ENCODE measurements at regions not wholly inside any gene's neighbourhood (a gene's known extent, or its start where the extent isn't known, plus 50 kb on each side); places are given as distances from the start of the nearest gene placed in this dataset.
A peak's percentile ranks its signal among the peaks of the same experiment; 100 is the strongest.

DNA sequence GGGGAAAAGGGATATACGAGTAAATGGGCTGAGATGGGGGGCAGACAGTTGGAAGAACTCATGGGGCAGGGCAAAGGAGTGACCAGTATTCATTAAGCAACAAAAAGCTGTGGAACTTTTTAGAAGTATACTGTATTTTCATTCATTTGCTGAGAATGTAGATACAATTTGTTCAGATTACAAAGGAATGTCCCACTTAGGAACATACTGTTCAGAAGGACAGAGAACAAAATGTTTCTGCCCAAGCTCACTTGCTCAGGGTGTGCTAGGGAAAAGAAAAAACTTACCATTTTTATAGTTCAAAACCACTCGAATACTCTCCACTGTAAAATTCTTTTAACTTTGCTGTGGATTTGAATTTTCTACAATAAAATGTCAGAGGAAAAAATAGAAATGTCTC lies 135.2 kb upstream of the AFF2 start:
- DNase-seq (ENCODE audit: low spot score), result no peak

DNA sequence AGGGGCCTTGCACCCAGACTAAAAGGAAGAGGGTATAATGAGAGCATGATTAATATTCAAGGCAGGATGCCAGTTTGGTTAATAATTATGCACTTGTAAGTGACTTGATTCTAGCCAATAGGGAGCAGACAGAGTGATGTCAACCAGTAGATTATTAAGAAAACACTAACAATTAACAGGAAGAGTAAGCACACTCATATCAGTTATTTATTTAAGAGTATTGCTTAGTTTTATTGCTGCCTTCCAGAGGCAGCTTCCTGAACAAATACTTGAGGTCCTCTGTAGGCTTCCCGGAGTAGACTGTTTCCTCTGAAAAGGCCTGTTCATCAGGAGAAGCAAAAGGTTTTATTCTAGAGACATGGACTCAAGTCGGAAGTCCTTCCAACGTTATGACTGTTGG lies 129.1 kb upstream of the AFF2 start:
- DNase-seq (ENCODE audit: low spot score), result no peak

DNA sequence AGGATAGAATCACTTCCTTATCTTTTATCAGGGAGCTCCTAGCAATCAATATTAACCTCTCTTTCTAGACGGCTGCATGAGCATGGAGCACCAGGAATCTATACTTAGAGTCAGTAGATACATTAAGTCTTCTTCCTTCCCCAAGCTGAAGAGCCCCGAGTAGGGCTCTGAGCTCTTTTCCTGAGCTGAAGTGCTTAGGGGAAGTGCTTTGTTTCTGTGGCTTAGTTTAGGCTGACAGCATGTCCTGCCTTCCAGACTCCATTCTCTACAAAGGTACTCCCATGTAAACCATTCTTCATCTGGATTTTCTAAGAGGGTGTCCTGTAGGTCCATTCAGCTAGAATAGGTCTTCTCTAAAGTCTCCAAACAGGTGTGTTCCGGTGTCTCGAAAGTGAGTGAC lies 127.5 kb upstream of the AFF2 start:
- DNase-seq (ENCODE audit: low spot score), result no peak

DNA sequence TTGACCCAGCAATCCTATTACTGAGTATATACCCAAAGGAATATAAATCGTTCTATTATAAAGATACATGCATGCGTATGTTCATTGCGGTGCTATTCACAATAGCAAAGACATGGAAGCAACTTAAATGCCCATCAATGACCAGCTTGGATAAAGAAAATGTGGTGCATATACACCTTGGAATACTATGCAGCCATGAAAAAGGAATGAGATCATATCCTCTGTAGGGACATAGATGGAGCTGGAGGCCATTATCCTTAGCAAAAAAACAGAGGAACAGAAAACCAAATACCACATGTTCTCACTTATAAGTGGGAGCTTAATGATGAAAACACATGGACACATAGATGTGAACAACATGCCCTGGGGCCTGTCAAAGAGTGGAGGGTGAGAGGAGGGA lies 124.1 kb upstream of the AFF2 start:
- no peak for DNase-seq (ENCODE audit: low spot score)

DNA sequence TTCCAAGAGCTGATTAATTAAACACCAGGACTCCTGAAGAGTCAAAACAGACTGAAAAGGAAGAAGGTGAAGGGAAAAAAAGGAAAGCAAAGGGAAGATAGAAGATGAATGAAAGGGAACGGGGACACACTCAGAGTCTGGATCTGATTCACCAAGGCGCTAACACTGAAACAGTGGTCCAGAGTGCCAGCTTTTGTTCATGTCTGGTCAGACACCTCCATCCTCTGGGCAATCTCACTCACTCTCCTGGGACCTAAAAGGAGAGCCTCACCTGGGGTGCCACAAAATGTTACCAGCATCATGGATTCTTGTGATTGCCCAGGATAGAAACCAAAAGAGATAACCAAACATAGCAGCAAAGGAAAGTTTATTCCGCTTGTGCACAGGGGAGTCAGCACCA lies 120.3 kb upstream of the AFF2 start:
- DNase-seq (ENCODE audit: low spot score), result no peak

DNA sequence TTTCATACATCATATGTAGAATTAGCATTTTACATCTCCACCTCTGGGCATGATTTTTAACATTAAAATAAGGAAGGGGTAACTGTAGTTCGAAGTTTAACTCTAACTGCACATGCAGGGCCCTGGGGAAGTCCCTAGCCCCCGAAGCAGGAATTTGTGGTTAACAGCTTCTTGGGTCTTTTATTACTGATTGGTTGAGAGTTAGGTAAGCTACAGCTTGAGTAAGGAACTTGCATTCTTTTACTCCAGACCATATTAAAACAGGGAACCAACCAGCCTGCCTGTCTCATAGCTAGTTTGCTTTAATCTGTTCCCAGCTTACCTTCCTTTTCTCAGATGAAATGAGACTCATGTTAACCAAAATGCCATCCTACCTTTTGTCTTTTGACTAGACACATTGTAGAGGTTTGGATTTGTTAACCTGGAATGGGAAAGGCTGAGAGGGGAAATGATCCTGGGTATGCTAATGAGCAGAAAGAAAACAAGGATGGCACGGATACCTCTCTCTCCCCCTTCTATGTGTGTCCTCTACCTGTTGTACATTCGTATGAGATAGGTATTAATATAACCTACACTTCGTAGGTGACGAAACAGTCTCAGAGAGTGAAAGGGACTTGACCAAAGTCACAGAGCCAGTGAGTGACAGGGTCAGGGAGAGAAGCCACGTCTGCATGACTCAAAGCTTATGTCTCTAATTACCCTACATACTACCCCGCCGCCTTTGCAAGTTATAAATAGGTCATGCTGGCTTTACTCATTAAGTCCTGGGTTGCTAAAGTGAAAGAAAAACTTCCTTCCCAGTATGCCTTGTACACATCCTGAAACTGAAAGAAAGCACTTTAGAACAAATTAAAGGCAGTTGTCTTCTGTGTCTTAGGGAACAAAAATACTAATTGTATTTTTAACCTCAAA lies 119.5 kb upstream of the AFF2 start:
- DNase-seq (ENCODE audit: low spot score), result peak; percentile 49

DNA sequence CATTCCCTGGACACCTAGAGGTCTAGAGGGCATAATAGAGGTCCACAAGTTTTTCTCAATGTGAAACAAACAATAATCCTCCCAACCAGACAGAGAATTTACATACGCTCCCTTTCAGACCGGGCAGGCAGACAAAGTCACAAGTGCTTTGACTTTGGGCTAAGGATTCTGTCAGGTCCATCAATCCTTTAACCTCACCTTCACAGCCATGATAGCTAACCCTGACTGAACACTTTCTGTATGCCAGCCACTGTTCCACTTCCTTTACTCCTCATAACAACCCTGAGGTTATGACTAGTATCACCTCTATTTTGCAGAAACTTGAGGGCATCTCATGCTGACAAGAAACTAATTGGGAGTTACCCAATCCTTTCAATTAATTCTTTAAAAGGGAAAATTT lies 118.8 kb upstream of the AFF2 start:
- DNase-seq (ENCODE audit: low spot score), result peak; percentile 12

DNA sequence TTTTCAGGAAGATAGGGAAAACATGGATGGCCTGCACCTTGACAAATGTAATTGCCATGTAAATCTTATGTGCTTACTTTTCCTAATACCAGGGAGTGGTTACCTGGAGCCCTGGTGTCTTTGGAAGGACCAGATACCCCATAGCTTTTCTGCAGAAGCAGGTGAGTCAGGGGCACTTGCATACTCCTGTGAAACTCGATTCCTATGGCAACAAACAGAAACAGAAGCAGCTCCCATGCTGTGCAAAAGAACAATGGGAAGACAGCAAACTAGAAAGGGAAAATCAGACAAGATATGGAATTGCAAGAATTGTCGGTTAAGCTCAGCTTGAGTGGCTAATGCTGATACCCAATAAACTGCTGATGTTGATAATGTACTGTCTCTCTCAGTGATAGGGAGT lies 117.4 kb upstream of the AFF2 start:
- DNase-seq (ENCODE audit: low spot score), result no peak

DNA sequence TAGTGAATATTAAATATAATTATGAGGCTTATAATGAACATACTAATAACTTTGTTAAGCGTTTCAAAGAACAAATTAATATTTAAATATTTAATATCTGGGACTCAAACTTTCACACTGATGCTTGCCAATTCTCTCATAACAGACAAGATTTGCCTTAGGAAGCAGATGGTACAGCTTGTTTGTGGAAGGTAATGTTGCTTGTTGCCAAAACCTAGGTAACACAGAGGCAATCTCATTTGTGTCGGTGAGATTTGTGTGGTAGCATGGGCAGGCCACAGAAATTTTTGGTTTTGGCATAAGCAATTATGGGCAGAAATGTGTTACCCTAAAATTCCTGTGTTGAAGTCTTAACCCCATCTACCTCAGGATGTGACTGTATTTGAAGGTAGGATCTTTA lies 114.9 kb upstream of the AFF2 start:
- DNase-seq (ENCODE audit: low spot score), result no peak

DNA sequence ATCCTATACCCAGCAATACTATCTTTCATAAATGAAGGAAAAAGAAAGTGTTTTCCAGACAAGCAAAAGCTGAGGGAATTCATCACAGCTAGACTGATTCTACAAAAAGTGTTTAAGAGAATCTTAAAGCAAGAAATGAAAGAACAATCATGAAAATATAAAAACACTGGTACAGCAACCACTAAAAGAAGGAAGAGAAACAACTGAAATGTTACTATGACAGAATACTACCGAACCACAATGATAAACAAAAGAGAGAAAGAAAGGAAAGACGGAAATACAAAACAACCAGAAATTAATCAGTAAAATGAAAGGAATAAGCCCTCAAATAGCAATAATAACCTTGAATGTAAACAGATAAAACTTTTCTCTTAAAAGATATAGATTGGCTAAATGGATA lies 110.8 kb upstream of the AFF2 start:
- no peak for DNase-seq (ENCODE audit: low spot score)

DNA sequence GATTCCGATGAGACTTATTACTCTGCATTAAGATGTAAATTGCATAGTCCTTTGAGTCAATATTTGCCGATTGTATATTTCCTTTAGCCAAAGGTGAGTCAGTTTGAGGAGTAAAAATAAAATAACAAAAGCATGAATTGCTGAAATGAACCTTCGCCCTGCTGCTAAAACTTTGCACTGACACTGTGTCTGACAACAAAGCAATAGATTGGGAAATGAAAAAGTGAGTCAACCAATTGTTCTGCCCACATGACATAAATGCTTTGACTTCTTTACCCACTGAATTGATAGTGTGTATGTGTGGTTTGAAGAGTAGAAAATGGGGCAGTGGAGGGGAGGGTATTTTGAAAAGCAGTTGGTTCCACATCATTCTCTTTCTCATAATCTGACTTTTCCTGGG lies 88.4 kb upstream of the AFF2 start:
- DNase-seq (ENCODE audit: low spot score), result no peak

DNA sequence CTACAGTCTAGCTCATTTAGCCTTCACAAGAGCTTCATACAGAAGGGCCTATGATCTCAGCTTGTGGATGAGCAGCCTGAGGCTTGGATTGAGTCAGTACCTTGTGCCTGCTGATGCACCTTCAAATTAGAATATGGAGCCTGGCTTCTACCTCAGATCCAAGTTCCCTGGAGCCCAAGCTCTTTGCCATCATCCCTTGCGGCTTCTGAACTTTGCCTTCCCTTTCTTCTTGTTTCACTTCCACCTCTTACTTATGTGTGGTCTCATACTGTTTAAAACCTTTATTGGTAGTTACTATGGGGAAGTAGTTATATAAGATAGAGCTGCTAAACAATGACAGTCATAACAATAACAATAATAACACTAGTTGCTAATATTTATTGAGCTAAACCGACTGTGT lies 84.3 kb upstream of the AFF2 start:
- no peak for DNase-seq (ENCODE audit: low spot score)

DNA sequence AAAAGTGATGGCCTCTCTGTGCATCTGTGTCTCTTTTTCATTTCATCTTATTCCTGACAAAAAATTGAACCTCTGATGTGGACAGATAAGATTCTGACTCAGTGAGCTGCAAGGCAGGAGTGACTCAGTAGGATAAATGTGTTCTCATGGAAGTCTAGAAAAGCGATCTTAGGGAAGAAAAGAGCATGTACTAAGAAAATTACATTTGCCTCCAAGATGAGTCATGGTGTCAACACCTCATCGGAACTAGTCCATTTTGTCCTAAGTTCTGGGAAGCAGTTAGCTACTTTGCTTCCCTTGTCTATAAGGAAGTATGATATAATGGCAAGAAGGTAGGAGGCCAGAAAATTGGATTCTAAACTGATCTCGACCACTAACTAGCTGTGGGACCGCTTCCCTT lies 83.5 kb upstream of the AFF2 start:
- no peak for DNase-seq (ENCODE audit: low spot score)

DNA sequence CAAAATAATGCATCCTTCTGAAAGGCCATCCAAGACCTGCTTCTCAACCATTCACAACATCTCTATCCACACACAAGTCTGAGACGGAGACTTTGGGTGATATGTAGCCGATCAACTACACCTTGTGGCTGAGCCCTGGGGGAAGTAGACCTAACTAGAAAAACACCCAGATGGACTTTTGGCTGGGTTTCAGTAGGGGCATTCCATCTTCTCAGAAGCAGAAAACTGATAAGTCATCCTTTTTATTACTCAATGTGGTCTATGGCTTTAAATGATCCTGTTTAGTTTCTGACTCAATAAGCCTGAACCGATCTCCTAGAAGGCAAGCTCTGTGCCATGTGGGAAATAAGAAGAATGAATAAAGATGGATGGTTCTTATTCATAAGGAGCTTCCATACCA lies 82.5 kb upstream of the AFF2 start:
- DNase-seq (ENCODE audit: low spot score), result no peak

DNA sequence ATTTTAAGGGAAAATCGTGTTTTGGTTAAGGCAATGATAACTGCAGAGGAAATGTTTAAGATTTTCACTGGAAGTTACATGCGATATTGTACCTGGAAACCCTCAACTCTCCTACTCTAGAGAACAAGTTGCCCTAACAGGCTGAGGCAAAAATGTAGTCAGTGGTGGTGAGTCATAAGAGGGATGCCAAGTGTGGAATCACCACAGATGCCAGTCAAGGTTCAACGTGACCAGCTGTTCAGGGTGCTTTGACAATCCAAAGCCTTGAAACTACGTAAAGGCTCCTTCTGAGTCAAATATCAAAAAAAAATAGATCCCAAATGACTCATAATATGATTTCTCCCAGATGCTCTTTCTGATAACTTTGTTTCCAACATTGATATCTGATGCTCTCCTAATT lies 77.9 kb upstream of the AFF2 start:
- DNase-seq (ENCODE audit: low spot score), result no peak

DNA sequence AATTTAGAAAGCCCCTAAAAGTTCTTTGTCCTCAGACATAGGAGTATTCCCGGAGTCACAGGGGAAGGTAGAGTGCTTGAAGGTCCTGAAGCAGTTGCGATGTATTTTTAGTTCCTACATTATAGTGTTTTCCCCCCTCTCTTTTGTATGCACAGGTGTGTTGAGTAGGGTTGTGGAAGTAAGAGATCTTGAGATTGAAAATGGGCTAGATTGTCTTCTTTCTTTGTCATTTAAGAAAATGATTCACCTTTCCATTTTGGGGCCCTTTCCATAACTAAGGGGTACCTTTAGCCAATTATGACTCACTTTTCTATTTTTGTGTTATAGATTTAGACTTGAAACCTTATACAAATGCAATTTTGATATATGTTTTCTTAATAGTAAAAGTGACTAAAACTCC lies 75.8 kb upstream of the AFF2 start:
- no peak for DNase-seq (ENCODE audit: low spot score)

DNA sequence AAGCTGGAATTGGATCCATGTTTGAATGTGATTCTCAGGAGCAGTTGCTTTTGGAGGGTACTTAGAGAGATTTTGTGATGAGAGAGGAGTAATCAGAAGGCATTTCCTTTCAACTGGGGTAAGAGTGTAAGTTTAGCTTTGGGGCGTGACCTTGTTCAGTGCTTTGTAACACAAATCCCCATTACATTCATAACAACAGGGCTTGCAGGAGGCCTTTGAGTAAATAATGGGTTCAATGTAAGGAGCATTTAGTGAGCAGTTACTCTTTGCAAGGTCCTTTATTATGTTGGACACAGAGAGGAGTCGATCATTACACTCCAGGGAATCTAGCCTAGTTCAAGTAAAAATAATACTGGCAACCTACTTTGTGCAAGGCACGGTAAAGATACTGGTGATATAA lies 74.0 kb upstream of the AFF2 start:
- DNase-seq (ENCODE audit: low spot score), result no peak

DNA sequence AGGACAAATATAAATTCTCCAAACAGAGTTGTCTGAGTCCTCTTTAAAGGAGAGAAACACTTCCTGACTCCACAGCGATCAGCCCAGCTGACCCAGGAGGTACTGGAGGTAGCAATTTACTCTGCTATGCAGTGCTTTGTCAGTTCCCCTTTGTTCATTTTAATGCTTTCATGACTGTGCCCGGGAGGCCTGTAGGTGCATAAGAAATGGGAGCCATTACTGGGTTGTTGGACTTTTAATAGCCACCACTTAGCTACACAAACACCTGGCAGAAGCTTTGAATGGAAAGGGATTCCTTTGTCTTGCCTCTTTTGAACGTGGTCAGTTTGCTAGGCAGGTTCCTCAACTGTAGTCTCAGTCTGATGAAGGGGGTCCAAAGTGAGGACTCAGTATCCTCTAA lies 59.0 kb upstream of the AFF2 start:
- DNase-seq (ENCODE audit: low spot score), result no peak

DNA sequence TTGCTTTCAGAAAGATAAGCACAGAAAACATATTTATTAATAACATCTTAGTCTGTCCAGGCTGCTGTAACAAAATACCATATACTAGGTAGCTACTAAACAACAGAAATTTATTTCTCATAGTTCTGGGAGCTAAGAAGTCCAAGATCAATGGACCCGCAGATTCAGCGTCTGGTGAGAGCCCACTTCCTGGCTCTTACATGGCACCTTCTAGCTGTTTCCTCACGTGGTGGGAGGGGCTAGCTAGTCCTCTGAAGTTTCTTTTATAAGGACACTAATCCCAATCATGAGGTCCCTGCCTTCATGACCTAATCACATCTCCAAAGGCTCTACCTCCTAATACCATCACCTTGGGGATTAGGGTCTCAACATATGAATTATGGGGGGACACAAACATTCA lies 57.2 kb upstream of the AFF2 start:
- DNase-seq (ENCODE audit: low spot score), result no peak

DNA sequence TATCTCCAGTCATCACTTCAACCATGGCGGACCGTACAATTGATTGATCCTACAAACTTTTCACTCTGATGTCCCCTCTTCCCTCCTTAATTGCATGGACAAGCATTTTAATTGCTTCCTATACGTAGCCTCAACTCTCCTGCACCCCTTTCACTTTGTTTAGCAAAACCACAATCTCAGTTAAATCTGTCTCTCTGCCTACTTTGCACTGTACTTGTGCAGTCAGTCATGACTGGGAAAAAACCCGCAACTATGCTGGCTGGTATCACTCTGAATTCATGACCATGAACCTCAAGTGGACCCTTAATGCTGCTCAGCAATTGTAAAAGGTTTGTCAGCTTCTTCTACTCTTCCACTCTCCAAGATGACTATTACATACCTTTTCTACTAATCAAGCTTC lies 51.7 kb upstream of the AFF2 start:
- DNase-seq (ENCODE audit: low spot score), result no peak

Measured in CD4-positive, alpha-beta T cell treated with Interleukin-6 at 100 ng/mL for 8 hours (primary cell).